NB4 (cell line): ENCODE measurements at regions not wholly inside any gene's neighbourhood (a gene's known extent, or its start where the extent isn't known, plus 50 kb on each side); places are given as distances from the start of the nearest gene placed in this dataset.

Experiments used
- POLR2A ChIP-seq: IDR thresholded peaks from 2 replicates; pipeline ENCODE4 v1.6.1; 2011; ENCODE audit warnings: mild to moderate bottlenecking; ENCODE audit not compliant: insufficient read length; ENCODE audit errors: extremely low read depth
- TF ChIP-seq, protein P1 (sequence below): IDR thresholded peaks from one replicate; pipeline ENCODE4 v1.5.1; 2012; ENCODE audit warnings: low read depth, low read length

DNA sequence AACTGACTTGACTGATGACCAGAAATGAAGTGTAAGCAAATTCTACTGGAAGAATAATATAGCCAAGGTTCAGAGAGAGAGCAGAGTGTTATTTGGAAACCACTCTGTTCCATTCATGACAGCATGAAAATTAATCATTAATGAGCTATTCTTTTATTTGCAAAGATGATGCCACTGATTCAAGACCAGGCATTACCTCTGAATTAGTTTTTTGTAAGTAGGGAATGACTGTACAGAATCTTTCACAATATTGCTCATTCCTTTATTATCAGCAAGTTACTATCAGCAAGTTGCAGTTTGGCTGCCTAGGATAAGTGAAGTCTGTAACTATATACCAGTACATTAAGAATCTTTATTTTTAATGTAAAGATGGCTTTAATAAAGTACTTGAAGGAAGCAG is 75.1 kb upstream of the RGMB start:
- TF ChIP-seq POLR2A: no peak
- TF ChIP-seq, protein P1, sequence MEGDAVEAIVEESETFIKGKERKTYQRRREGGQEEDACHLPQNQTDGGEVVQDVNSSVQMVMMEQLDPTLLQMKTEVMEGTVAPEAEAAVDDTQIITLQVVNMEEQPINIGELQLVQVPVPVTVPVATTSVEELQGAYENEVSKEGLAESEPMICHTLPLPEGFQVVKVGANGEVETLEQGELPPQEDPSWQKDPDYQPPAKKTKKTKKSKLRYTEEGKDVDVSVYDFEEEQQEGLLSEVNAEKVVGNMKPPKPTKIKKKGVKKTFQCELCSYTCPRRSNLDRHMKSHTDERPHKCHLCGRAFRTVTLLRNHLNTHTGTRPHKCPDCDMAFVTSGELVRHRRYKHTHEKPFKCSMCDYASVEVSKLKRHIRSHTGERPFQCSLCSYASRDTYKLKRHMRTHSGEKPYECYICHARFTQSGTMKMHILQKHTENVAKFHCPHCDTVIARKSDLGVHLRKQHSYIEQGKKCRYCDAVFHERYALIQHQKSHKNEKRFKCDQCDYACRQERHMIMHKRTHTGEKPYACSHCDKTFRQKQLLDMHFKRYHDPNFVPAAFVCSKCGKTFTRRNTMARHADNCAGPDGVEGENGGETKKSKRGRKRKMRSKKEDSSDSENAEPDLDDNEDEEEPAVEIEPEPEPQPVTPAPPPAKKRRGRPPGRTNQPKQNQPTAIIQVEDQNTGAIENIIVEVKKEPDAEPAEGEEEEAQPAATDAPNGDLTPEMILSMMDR: no peak
